Upper lobe of left lung (tissue), 6 donors: ENCODE measurements at regions not wholly inside any gene's neighbourhood (a gene's known extent, or its start where the extent isn't known, plus 50 kb on each side); places are given as distances from the start of the nearest gene placed in this dataset.
A peak's percentile ranks its signal among the peaks of the same experiment; 100 is the strongest.

ENCODE experiments used
- ATAC-seq, 2 donors: fragments of 200-7000 bp; cut with Tn5 transposase; one replicate each; pipeline ENCODE4 v1.9.1; 2022; ENCODE audit warnings: mild to moderate bottlenecking in 2 of 2, moderate library complexity in 2 of 2; ENCODE audit not compliant: low FRiP score in 2 of 2
- DNase-seq, 2 donors: peaks; one replicate each; pipeline ENCODE4 v3.0.0-alpha.2; 2019 to 2020
- H3K27ac ChIP-seq, 4 donors: fragments of 200-600 bp; sonication (generic); one replicate each; pipeline ENCODE4 v1.5.1; 2016 to 2019
- H3K27me3 ChIP-seq, 4 donors: fragments of 200-600 bp; sonication (generic); one replicate each; pipeline ENCODE4 v1.5.1; 2017 to 2019
- H3K36me3 ChIP-seq, 4 donors: fragments of 200-600 bp; sonication (generic); one replicate each; pipeline ENCODE4 v1.5.1; 2016 to 2019
- H3K4me1 ChIP-seq, 4 donors: fragments of 200-600 bp; sonication (generic); one replicate each; pipeline ENCODE4 v1.5.1; 2018 to 2019
- H3K4me3 ChIP-seq, 4 donors: fragments of 200-600 bp; sonication (generic); one replicate each; pipeline ENCODE4 v1.5.1; 2017 to 2019; ENCODE audit warnings: mild to moderate bottlenecking in 2 of 4, moderate library complexity in 1 of 4
- H3K9me3 ChIP-seq, 4 donors: fragments of 200-600 bp; sonication (generic); one replicate each; pipeline ENCODE4 v1.5.1; 2018 to 2019
- CTCF ChIP-seq, 6 experiments: fragments of 450-650 bp in 4 of 6; fragments of 200-600 bp in 2 of 6; sonication (generic) in 2 of 6; IDR thresholded peaks; one replicate each; pipeline ENCODE4 v1.5.1; 2016 to 2019; ENCODE audit warnings: antibody characterized with exemption in 6 of 6
- EP300 ChIP-seq, 4 donors: sonication (generic); formaldehyde crosslinking; IDR thresholded peaks; one replicate each; pipeline ENCODE4 v1.5.1; 2017; ENCODE audit warnings: antibody characterized with exemption in 4 of 4, control low read depth in 2 of 4
- POLR2A ChIP-seq, 4 donors: fragments of 450-650 bp; IDR thresholded peaks; one replicate each; pipeline ENCODE4 v1.5.1; 2016 to 2017; ENCODE audit warnings: antibody characterized with exemption in 4 of 4, mild to moderate bottlenecking in 2 of 4
- POLR2AphosphoS5 ChIP-seq, 2 donors: sonication (generic); formaldehyde crosslinking; IDR thresholded peaks; one replicate each; pipeline ENCODE4 v1.5.1; 2017; ENCODE audit warnings: antibody characterized with exemption in 2 of 2
- WGBS, 2 donors: methylation state at CpG; one replicate each; pipeline ENCODE4 v1.1.5; 2017 to 2018; 5-methylcytosine and 5-hydroxymethylcytosine counted together
- donor health status: DM: no; HTN: no; CAD: no; lungs with moderate emphysema.
- donor health status: DM: no; HTN: yes; CAD: no; lungs with severe emphysema.

- Histone ChIP-seq H3K9me3 (peaks cover 0 to 8% (median 3%) of the 10 kb centered on the region in 4 donors), H3K36me3 (no peaks in the 10 kb centered on the region), H3K4me3 (no peak overlapping the region), H3K4me1 (peaks cover 0 to 13% (median 2%) of the 10 kb centered on the region in 4 donors), H3K27me3 (no peaks in the 10 kb centered on the region), H3K27ac (peak overlapping the region in 3 of 4 donors; percentile 10 to 75 (median 62))
- 52 to 67% methylated on average over 6 of the region's 6 CpGs for WGBS, 2 donors
- DNase-seq (peak in 1 of 2 donors; percentile 39), ATAC-seq (peak; percentile 76 to 90)
- TF ChIP-seq CTCF (IDR thresholded peaks at IDR 0.05) (no peak), EP300 (IDR thresholded peaks at IDR 0.05) (peak in 1 of 4 donors; percentile 15)
Measured at GRCh38 chr5:67648201-67648671, 451.6 kb upstream of the CD180 start.

GRCh38 chr5:67647772-67648171, 451.2 kb upstream of the CD180 start:
- H3K27me3 ChIP-seq, result no peaks in the 10 kb centered on the region
- no peaks in the 10 kb centered on the region for H3K36me3 ChIP-seq
- peak overlapping the region in 3 of 4 donors; percentile 10 to 75 (median 62) for H3K27ac ChIP-seq
- TF ChIP-seq POLR2AphosphoS5 (IDR thresholded peaks at IDR 0.05), result no peak
- DNase-seq (no peak), ATAC-seq (no peak)
- peaks cover 0 to 13% (median 2%) of the 10 kb centered on the region in 4 donors for H3K4me1 ChIP-seq
- WGBS, 2 donors, result 64 to 70% methylated on average over 2 of the region's 2 CpGs
- H3K4me3 ChIP-seq, result no peak overlapping the region
- H3K9me3 ChIP-seq, result peaks cover 0 to 8% (median 3%) of the 10 kb centered on the region in 4 donors

DNA sequence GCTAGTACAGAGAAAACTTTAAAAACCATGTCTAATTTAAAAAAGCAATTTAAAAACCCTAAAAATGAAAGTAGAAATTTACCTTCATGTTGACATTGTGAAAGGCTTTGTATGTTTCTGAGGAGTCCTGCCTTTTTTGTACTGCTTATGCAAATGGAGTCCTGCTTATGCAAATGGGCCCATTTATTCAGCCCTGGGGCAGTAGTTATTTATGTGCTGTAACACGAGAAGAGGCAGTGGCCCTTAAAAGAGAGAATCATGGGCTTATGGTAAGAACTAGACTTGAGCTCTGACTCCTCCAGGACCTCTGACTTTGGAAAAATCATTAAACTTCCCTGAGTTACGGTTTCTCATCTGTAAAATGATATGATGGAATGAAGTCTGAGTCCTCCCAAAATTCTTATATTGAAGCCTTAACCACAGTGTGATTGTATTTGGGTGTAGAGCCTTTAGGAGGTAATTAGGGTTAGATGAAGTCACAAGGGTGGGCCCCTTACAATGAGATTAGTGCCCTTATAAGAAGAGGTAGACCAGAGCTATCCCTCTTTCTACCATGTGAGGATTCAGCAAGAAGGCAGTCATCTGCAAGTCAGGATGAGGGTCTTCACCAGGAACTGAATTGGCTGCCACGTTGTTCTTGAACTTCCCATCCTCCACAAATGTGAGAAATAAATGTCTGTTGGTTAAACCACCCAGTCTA, 447.8 kb upstream of the CD180 start:
- no peaks in the 10 kb centered on the region for H3K27me3 ChIP-seq
- peaks cover 0 to 13% (median 2%) of the 10 kb centered on the region in 4 donors for H3K4me1 ChIP-seq
- no peaks in the 10 kb centered on the region for H3K36me3 ChIP-seq
- H3K27ac ChIP-seq, result no peak overlapping the region
- peaks cover 0 to 8% (median 3%) of the 10 kb centered on the region in 4 donors for H3K9me3 ChIP-seq
- no peak for DNase-seq
- ATAC-seq, result no peak
- TF ChIP-seq CTCF (IDR thresholded peaks at IDR 0.05) (no peak), POLR2AphosphoS5 (IDR thresholded peaks at IDR 0.05) (no peak), EP300 (IDR thresholded peaks at IDR 0.05) (no peak), POLR2A (IDR thresholded peaks at IDR 0.05) (no peak)
- 91 to 95% methylated on average over 3 of the region's 3 CpGs for WGBS, 2 donors
- H3K4me3 ChIP-seq, result no peak overlapping the region

DNA sequence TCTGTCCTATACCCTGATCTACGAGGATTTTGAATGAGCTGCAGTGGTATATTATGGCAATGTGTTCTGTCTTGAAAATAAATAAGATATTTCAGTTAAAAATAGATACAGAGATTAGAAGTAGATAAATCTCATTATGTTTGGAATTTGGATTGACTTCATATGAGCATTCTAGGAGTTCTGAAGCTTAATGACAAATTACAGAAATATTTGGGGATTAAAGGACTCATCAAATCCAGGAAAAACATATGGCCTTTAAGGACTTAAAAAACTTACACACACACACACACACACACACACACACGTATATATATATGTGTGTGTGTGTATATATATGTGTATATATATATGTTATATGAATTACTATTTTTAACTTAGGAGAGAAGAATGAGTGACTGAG, 446.9 kb upstream of the CD180 start:
- Histone ChIP-seq H3K4me1 (peaks cover 0 to 13% (median under 1%) of the 10 kb centered on the region in 4 donors), H3K27me3 (no peaks in the 10 kb centered on the region), H3K27ac (no peak overlapping the region), H3K4me3 (no peak overlapping the region), H3K9me3 (peaks cover 0 to 8% (median 3%) of the 10 kb centered on the region in 4 donors), H3K36me3 (no peaks in the 10 kb centered on the region)
- ATAC-seq, result no peak
- TF ChIP-seq CTCF (IDR thresholded peaks at IDR 0.05) (no peak), EP300 (IDR thresholded peaks at IDR 0.05) (no peak), POLR2A (IDR thresholded peaks at IDR 0.05) (no peak), POLR2AphosphoS5 (IDR thresholded peaks at IDR 0.05) (no peak)
- no peak for DNase-seq
- WGBS, 2 donors, result 69 to 73% methylated on average over 2 of the region's 2 CpGs

DNA sequence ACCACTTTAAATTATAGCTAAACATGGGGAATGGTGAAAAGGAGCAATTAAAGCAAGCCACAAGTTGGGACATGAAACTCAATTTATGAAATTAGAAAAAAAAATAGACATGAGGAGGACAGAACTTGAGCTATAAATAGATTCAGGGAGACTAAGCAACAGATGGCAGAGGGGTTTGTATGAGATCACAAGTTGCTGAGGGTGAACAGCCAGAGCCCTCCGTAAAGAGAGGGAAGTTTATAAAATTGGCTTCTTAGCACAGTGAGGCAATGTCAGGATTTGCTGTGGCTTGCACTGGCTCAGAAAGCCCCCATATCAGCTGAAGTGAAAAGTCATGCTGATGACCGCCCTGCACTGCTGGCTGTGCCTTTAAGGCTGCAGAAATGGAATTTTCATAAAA, 443.4 kb upstream of the CD180 start:
- Histone ChIP-seq H3K27ac (no peak overlapping the region), H3K36me3 (no peaks in the 10 kb centered on the region), H3K4me1 (no peaks in the 10 kb centered on the region), H3K9me3 (peaks cover 0 to 8% (median 3%) of the 10 kb centered on the region in 4 donors), H3K27me3 (no peaks in the 10 kb centered on the region), H3K4me3 (no peak overlapping the region)
- TF ChIP-seq CTCF (IDR thresholded peaks at IDR 0.05), result no peak
- TF ChIP-seq EP300 (IDR thresholded peaks at IDR 0.05), result no peak
- ATAC-seq, result peak in 1 of 2 donors; percentile 38
- no peak for DNase-seq
- 46 to 50% methylated on average over 2 of the region's 2 CpGs for WGBS, 2 donors
